HFF-Myc (cell line): ENCODE measurements at regions not wholly inside any gene's neighbourhood (a gene's known extent, or its start where the extent isn't known, plus 50 kb on each side); places are given as distances from the start of the nearest gene placed in this dataset.

Experiments
- DNase-seq: peaks from one replicate; pipeline ENCODE4 v3.0.0-alpha.2; 2011; ENCODE audit warnings: low read depth; ENCODE audit errors: extremely low read depth
- H3K4me3 ChIP-seq: replicated peaks from 2 replicates; pipeline ENCODE4 v1.5.1; 2011; ENCODE audit warnings: low read depth, mild to moderate bottlenecking, control low read depth, low read length
- TF ChIP-seq, protein P1 (sequence below): IDR thresholded peaks from 2 replicates; pipeline ENCODE4 v1.5.1; 2012; ENCODE audit warnings: mild to moderate bottlenecking, low read depth, low read length, control low read depth; ENCODE audit errors: missing control alignments

DNA sequence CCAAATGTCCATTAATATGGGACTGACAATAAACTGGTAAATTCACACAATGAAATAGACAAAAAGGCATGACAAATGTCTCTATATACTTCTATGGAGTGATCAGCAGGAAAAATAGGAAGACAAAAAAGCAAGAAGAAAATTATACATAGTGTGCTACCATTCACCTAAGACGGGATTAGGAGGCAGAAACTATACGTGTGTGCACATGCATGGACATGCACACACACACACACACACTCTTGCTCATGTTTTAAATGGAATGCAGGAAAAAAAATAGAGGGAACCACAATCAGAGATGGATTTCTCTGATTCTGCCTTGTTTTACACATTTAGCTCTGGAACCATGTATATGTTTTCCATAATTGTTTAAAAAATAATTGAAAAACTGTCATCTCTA, 119.0 kb downstream of the ZFAND4 start:
- H3K4me3 ChIP-seq, result no peak overlapping the region
- TF ChIP-seq, protein P1, sequence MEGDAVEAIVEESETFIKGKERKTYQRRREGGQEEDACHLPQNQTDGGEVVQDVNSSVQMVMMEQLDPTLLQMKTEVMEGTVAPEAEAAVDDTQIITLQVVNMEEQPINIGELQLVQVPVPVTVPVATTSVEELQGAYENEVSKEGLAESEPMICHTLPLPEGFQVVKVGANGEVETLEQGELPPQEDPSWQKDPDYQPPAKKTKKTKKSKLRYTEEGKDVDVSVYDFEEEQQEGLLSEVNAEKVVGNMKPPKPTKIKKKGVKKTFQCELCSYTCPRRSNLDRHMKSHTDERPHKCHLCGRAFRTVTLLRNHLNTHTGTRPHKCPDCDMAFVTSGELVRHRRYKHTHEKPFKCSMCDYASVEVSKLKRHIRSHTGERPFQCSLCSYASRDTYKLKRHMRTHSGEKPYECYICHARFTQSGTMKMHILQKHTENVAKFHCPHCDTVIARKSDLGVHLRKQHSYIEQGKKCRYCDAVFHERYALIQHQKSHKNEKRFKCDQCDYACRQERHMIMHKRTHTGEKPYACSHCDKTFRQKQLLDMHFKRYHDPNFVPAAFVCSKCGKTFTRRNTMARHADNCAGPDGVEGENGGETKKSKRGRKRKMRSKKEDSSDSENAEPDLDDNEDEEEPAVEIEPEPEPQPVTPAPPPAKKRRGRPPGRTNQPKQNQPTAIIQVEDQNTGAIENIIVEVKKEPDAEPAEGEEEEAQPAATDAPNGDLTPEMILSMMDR, result no peak
- no peak for DNase-seq

DNA sequence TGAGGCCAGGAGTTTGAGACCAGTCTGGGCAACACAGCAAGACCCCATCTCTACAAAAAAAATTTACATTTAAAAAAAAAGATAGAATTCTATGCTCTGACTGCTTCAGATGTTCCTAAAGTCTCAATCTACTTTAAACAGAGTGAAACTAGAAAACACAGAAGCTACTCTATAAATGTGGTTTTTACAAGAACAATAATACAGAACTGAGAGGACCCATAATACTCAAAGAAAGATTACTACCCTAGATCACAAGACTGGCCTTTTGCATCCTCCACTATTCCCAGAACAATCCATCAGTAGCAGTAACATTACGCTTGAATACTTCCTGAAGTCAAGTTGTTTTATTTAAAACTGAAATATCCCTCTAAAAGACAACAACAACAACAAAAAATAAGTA, 119.4 kb downstream of the ZFAND4 start:
- DNase-seq, result no peak
- H3K4me3 ChIP-seq, result no peak overlapping the region
- TF ChIP-seq, protein P1, result no peak

DNA sequence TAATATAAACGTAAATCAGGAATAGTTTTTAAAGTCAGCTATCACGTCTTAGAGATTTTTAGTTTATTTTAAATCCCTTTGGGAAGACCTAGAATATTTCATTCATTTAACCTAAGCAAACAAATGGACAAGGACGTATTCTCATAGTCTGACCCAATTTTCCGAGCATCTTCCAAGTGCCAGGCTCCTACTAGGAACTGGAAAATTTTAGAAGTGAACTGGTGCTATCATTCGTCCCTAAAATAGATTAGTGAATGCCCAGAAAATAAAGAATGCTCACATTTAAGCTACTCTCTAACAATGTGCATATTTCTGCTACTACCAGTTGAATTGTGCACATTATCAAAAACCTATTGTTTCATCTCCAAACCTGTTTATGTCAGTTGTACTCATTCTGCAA, 120.1 kb downstream of the ZFAND4 start:
- TF ChIP-seq, protein P1, result no peak
- DNase-seq, result no peak
- no peak overlapping the region for H3K4me3 ChIP-seq

DNA sequence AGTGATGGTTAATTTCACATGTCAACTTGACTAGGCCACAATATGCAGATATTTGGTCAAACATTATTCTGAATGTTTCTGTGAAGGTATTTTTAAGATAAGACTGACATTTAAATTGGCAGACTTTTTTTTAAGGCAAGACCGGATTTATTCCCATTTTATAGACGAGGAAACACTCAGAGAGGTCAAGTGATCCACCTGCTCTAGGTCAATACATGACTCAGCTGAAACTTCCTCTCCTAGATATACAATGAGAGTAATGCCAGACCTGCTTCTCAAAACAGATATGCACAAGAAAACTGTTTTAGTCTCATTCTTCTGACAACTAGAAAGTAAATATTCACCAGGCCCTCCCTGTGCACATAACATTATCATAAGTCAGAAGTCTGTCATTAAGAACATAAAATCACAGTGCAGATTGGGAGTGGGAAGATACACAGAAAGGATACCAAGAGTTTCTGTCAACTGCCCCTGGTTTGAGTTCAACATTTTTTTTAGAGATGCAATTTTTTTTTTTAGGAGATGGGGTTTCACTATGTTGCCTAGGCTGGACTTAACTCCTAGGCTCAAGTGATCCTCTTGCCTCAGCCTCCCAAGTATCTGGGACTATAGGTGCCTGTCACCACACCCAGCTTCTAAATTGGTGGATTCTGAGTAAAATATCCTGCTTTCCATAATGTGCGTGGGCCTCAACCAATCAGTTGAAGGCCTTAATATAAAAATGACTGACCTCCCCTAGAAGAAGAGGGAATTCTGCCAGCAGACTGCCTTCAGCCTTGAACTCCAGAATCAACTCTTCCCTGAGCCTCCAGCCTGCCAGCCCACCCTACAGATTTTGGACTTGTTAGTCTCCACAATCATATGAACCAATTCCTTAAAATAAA, 121.4 kb downstream of the ZFAND4 start:
- H3K4me3 ChIP-seq, result no peak overlapping the region
- TF ChIP-seq, protein P1, result no peak
- DNase-seq, result no peak

DNA sequence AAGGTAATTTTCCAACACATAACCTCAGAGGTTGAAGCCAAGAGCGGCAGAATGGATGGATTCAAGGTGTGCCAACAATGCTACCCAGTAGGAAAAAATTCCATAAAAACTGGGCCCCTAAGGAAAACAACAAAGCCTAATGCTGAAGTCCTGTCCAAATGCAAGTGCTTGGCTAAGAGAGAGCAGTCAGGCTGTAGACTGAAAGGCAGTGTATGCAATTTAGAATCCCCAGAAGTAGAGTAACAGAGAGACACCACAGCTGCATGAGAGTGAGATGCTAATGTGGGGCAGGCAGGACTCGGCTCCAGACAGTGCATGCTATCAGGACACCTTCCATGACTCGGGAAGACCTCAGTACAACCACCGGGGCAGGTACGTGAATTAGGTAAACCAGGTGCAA, 124.5 kb downstream of the ZFAND4 start:
- no peak for DNase-seq
- TF ChIP-seq, protein P1, result no peak
- H3K4me3 ChIP-seq, result no peak overlapping the region

DNA sequence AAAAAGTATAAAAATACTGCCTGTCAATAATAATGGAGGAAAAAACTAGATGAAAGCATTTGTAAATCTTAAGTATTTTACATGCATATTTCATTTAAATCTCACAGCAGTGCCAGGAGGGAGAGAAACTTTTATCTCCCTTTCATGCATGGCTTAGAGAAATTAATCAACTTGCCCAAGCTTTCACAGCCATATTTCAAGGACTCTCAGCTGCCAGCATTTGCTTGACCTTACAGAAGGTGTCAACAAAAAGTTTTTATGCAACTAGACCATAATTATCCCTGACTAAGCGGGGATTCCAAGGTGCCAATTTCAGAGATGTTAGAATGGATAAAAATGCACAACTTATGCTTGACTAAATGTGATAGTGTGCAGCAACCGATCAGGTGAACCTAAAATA, 125.4 kb downstream of the ZFAND4 start:
- TF ChIP-seq, protein P1, result no peak
- no peak overlapping the region for H3K4me3 ChIP-seq
- DNase-seq, result no peak
